ENCODE measurements at regions not wholly inside any gene's neighbourhood (a gene's known extent, or its start where the extent isn't known, plus 50 kb on each side); places are given as distances from the start of the nearest gene placed in this dataset.

DNA sequence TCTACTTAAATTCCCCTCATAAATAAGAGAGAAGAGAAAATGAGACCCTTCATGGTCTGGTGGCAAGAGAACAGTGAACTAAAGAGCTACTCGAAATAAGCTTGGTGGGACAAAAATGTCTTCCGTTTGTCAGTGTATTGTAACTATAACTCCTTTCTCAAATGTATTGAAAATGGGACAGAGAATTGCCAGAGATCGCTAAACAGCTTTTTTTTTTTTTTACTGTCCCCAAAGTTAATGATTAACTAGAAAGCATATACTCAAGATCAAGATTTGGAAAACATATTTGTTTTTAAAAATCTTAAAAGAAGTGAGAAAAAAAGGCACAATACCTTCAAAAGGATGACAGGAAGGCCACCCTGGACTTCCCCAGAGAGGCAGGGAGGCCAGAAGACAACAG lies 206.4 kb upstream of the CTNND2 start:
- TF ChIP-seq, protein P1, sequence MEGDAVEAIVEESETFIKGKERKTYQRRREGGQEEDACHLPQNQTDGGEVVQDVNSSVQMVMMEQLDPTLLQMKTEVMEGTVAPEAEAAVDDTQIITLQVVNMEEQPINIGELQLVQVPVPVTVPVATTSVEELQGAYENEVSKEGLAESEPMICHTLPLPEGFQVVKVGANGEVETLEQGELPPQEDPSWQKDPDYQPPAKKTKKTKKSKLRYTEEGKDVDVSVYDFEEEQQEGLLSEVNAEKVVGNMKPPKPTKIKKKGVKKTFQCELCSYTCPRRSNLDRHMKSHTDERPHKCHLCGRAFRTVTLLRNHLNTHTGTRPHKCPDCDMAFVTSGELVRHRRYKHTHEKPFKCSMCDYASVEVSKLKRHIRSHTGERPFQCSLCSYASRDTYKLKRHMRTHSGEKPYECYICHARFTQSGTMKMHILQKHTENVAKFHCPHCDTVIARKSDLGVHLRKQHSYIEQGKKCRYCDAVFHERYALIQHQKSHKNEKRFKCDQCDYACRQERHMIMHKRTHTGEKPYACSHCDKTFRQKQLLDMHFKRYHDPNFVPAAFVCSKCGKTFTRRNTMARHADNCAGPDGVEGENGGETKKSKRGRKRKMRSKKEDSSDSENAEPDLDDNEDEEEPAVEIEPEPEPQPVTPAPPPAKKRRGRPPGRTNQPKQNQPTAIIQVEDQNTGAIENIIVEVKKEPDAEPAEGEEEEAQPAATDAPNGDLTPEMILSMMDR (IDR thresholded peaks at IDR 0.05) = no peak
- TF ChIP-seq POLR2A (IDR thresholded peaks at IDR 0.05; ENCODE audit: low read depth) (no peak), EP300 (IDR thresholded peaks at IDR 0.05) (no peak), POLR2AphosphoS5 (IDR thresholded peaks at IDR 0.05) (no peak)

All from esophagus muscularis mucosa (tissue), 4 donors.